ENCODE measurements at regions not wholly inside any gene's neighbourhood (a gene's known extent, or its start where the extent isn't known, plus 50 kb on each side); places are given as distances from the start of the nearest gene placed in this dataset.

DNA sequence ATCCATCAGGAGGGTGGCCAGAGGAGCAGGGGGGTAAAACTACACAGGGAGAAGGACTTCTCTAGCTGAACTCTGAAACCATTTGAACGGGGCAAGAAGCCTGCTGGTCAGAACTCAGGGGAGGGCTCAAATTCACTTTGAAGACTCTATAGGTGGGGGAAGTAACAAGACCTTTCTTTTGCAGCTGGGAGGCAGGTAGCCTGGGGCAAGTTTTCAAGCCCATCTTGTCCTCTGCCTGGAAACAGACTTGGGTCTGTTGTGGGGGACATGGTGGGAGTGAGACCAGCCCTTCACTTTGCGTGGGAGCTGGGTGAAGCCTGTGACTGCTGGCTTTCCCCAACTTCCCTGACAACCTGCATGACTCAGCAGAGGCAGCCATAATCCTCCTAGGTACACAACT is 312.3 kb downstream of the SPRY1 start:
- no peaks in the 10 kb centered on the region for H3K4me1 ChIP-seq (ENCODE audit: control insufficient read depth in 2 of 2, insufficient read depth in 2 of 2, low read length in 2 of 2)
- H3K9me3 Mint-ChIP-seq (ENCODE audit: insufficient read depth): no peaks in the 10 kb centered on the region
- CTCF ChIA-PET: no interaction called here
- no peak overlapping the region for H3K4me3 ChIP-seq (ENCODE audit: control extremely low read depth in 1 of 5, extremely low read depth in 1 of 5, insufficient read depth in 1 of 5, low read depth in 2 of 5, low read length in 4 of 5)
- H3K4me1 Mint-ChIP-seq: no peaks in the 10 kb centered on the region
- 94% methylated on average over 1 of the region's 2 CpGs for WGBS (ENCODE audit: insufficient coverage)
- intact Hi-C loops (cut with micrococcal nuclease): no loop called here
- TF ChIP-seq, protein P1, sequence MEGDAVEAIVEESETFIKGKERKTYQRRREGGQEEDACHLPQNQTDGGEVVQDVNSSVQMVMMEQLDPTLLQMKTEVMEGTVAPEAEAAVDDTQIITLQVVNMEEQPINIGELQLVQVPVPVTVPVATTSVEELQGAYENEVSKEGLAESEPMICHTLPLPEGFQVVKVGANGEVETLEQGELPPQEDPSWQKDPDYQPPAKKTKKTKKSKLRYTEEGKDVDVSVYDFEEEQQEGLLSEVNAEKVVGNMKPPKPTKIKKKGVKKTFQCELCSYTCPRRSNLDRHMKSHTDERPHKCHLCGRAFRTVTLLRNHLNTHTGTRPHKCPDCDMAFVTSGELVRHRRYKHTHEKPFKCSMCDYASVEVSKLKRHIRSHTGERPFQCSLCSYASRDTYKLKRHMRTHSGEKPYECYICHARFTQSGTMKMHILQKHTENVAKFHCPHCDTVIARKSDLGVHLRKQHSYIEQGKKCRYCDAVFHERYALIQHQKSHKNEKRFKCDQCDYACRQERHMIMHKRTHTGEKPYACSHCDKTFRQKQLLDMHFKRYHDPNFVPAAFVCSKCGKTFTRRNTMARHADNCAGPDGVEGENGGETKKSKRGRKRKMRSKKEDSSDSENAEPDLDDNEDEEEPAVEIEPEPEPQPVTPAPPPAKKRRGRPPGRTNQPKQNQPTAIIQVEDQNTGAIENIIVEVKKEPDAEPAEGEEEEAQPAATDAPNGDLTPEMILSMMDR (IDR thresholded peaks at IDR 0.05): no peak
- no peak for TF ChIP-seq EZH2 (IDR thresholded peaks at IDR 0.05; ENCODE audit: borderline replicate concordance, insufficient read depth, low read depth, low read length, poor library complexity, severe bottlenecking)
- H3K27ac Mint-ChIP-seq: no peak overlapping the region
- H3K9ac ChIP-seq (ENCODE audit: low read length): no peak overlapping the region
- H3K36me3 ChIP-seq (replicated peaks in 1 of 2; ENCODE audit: control extremely low read depth in 1 of 2, control insufficient read depth in 1 of 2, extremely low read depth in 1 of 2, insufficient read depth in 2 of 2, low read length in 1 of 2): no peaks in the 10 kb centered on the region
- peaks cover 15% of the 10 kb centered on the region for H3K27me3 Mint-ChIP-seq
- no peak overlapping the region for H2AFZ ChIP-seq (ENCODE audit: insufficient read depth, low read depth, low read length, poor library complexity, severe bottlenecking)
- H3K79me2 ChIP-seq (ENCODE audit: control insufficient read depth, insufficient read depth, low read length): no peaks in the 10 kb centered on the region
- H3K9me3 ChIP-seq (ENCODE audit: control extremely low read depth in 1 of 3, control insufficient read depth in 2 of 3, insufficient read depth in 1 of 3, low read length in 2 of 3): peaks cover 0 to 12% (median 0%) of the 10 kb centered on the region in 3 donors
- H3K27ac ChIP-seq (ENCODE audit: low read length in 2 of 2): no peak overlapping the region
- no peak for ATAC-seq (ENCODE audit: low read depth)
- H4K20me1 ChIP-seq (ENCODE audit: control insufficient read depth, insufficient read depth, low read length, poor library complexity, severe bottlenecking): no peaks in the 10 kb centered on the region
- DNase-seq: no peak
- POLR2A ChIA-PET: no interaction called here
- H3K27me3 ChIP-seq (replicated peaks in 1 of 4; ENCODE audit: control extremely low read depth in 1 of 4, control insufficient read depth in 3 of 4, insufficient read depth in 4 of 4, low read length in 3 of 4): no peaks in the 10 kb centered on the region
- H3K4me2 ChIP-seq (replicated peaks; ENCODE audit: low read depth, low read length, poor library complexity, severe bottlenecking): no peak overlapping the region
- H3K4me3 Mint-ChIP-seq: no peak overlapping the region

DNA sequence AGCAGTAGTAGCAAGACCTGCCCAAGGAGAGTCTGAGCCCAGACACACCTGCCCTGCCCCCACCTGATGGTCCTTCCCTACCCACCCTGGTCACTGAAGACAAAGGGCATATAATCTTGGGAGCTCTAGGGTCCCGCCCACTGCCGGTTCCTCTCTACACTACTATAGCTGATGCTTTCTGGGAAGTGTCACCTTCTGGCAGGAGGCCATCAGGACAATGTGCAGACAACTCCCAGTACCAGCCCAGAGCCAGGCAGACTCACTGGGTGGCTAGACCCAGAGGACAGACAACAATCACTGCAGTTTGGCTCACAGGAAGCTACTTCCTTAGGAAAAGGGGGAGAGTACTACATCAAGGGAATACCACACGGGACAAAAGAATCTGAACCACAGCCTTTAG is 312.7 kb downstream of the SPRY1 start:
- Mint-ChIP-seq H3K9me3 (ENCODE audit: insufficient read depth) (no peaks in the 10 kb centered on the region), H3K4me3 (no peak overlapping the region), H3K27ac (no peak overlapping the region), H3K27me3 (peaks cover 18% of the 10 kb centered on the region), H3K4me1 (no peaks in the 10 kb centered on the region)
- Histone ChIP-seq H4K20me1 (ENCODE audit: control insufficient read depth, insufficient read depth, low read length, poor library complexity, severe bottlenecking) (no peaks in the 10 kb centered on the region), H3K9me3 (ENCODE audit: control extremely low read depth in 1 of 3, control insufficient read depth in 2 of 3, insufficient read depth in 1 of 3, low read length in 2 of 3) (peaks cover 0 to 12% (median 0%) of the 10 kb centered on the region in 3 donors), H2AFZ (ENCODE audit: insufficient read depth, low read depth, low read length, poor library complexity, severe bottlenecking) (no peak overlapping the region), H3K4me1 (ENCODE audit: control insufficient read depth in 2 of 2, insufficient read depth in 2 of 2, low read length in 2 of 2) (no peaks in the 10 kb centered on the region), H3K36me3 (replicated peaks in 1 of 2; ENCODE audit: control extremely low read depth in 1 of 2, control insufficient read depth in 1 of 2, extremely low read depth in 1 of 2, insufficient read depth in 2 of 2, low read length in 1 of 2) (no peaks in the 10 kb centered on the region), H3K27ac (ENCODE audit: low read length in 2 of 2) (no peak overlapping the region), H3K4me3 (ENCODE audit: control extremely low read depth in 1 of 5, extremely low read depth in 1 of 5, insufficient read depth in 1 of 5, low read depth in 2 of 5, low read length in 4 of 5) (no peak overlapping the region), H3K27me3 (replicated peaks in 1 of 4; ENCODE audit: control extremely low read depth in 1 of 4, control insufficient read depth in 3 of 4, insufficient read depth in 4 of 4, low read length in 3 of 4) (no peaks in the 10 kb centered on the region), H3K79me2 (ENCODE audit: control insufficient read depth, insufficient read depth, low read length) (no peaks in the 10 kb centered on the region), H3K4me2 (replicated peaks; ENCODE audit: low read depth, low read length, poor library complexity, severe bottlenecking) (no peak overlapping the region), H3K9ac (ENCODE audit: low read length) (no peak overlapping the region)
- TF ChIP-seq, protein P1 (IDR thresholded peaks at IDR 0.05): no peak
- TF ChIP-seq EZH2 (IDR thresholded peaks at IDR 0.05; ENCODE audit: borderline replicate concordance, insufficient read depth, low read depth, low read length, poor library complexity, severe bottlenecking): no peak
- WGBS (ENCODE audit: insufficient coverage): 100% methylated on average over 1 of the region's 3 CpGs
- ChIA-PET CTCF (no interaction called here), POLR2A (no interaction called here)
- intact Hi-C loops (cut with micrococcal nuclease): no loop called here
- DNase-seq: no peak
- ATAC-seq (ENCODE audit: low read depth): no peak

Data from B cell (primary cell).